ENCODE measurements at regions not wholly inside any gene's neighbourhood (a gene's known extent, or its start where the extent isn't known, plus 50 kb on each side); places are given as distances from the start of the nearest gene placed in this dataset.

- Histone ChIP-seq H3K4me3 (ENCODE audit: low read length) (no peak overlapping the region), H3K9me3 (ENCODE audit: low read length) (no peaks in the 10 kb centered on the region), H2AFZ (ENCODE audit: low read depth, low read length) (no peak overlapping the region), H3K27me3 (ENCODE audit: insufficient read depth, low read depth, low read length) (no peaks in the 10 kb centered on the region), H3F3A (ENCODE audit: insufficient read depth, low read length, poor library complexity, severe bottlenecking) (no peaks in the 10 kb centered on the region), H3K36me3 (ENCODE audit: insufficient read depth, low read length) (no peaks in the 10 kb centered on the region), H3K27ac (ENCODE audit: low read length) (no peak overlapping the region), H3K4me2 (ENCODE audit: low read length) (no peak overlapping the region), H4K20me1 (ENCODE audit: insufficient read depth) (no peaks in the 10 kb centered on the region), H3K9ac (ENCODE audit: low read length) (no peak overlapping the region), H3K79me2 (replicated peaks; ENCODE audit: insufficient read depth, low read length) (no peaks in the 10 kb centered on the region), H3K9me2 (ENCODE audit: insufficient read depth, low read length) (no peaks in the 10 kb centered on the region)
- TF ChIP-seq CTCF (IDR thresholded peaks at IDR 0.05; ENCODE audit: poor library complexity, severe bottlenecking) (no peak), SMC3 (conservative IDR thresholded peaks at IDR 0.05; ENCODE audit: poor library complexity) (no peak), TAF1 (IDR thresholded peaks at IDR 0.05; ENCODE audit: low read depth) (no peak), REST (IDR thresholded peaks at IDR 0.05; ENCODE audit: borderline replicate concordance) (no peak), EP300 (conservative IDR thresholded peaks at IDR 0.05; ENCODE audit: poor library complexity, severe bottlenecking) (no peak), POLR2AphosphoS5 (IDR thresholded peaks at IDR 0.05) (no peak), RAD21 (conservative IDR thresholded peaks at IDR 0.05) (no peak), MXI1 (conservative IDR thresholded peaks at IDR 0.05; ENCODE audit: poor library complexity, severe bottlenecking) (no peak), EZH2 (IDR thresholded peaks at IDR 0.05; ENCODE audit: borderline replicate concordance, insufficient read depth, low read length, poor library complexity, severe bottlenecking) (no peak)
Measured at GRCh38 chr20:11170025-11170424, 496.2 kb upstream of the JAG1 start.

DNA sequence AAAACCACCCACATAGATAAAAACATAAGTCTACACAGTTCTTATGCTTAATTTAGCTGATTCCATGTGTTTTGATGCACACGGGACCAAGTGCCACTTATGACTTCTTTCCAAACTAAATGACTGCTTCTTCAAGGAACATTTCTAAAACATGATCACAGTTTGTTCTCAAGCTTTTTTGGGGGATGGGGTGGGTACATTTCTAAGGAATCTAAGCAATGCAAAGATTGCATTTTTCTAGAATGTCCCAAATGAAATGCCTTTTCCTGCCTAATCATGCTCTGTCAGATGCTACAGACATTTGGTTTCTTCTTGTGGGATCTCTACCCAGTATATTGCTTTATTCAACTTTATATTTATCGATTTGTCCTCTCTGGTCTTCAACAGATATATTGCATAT lies 496.8 kb upstream of the JAG1 start:
- H3K9me3 ChIP-seq (ENCODE audit: low read length) = no peaks in the 10 kb centered on the region
- no peaks in the 10 kb centered on the region for H3K36me3 ChIP-seq (ENCODE audit: insufficient read depth, low read length)
- TF ChIP-seq POLR2AphosphoS5 (IDR thresholded peaks at IDR 0.05) (no peak), REST (IDR thresholded peaks at IDR 0.05; ENCODE audit: borderline replicate concordance) (no peak), EP300 (conservative IDR thresholded peaks at IDR 0.05; ENCODE audit: poor library complexity, severe bottlenecking) (no peak), RAD21 (conservative IDR thresholded peaks at IDR 0.05) (no peak), CTCF (IDR thresholded peaks at IDR 0.05; ENCODE audit: poor library complexity, severe bottlenecking) (no peak), TAF1 (IDR thresholded peaks at IDR 0.05; ENCODE audit: low read depth) (no peak), SMC3 (conservative IDR thresholded peaks at IDR 0.05; ENCODE audit: poor library complexity) (no peak), MXI1 (conservative IDR thresholded peaks at IDR 0.05; ENCODE audit: poor library complexity, severe bottlenecking) (no peak)
- no peak overlapping the region for H3K9ac ChIP-seq (ENCODE audit: low read length)
- no peaks in the 10 kb centered on the region for H3F3A ChIP-seq (ENCODE audit: insufficient read depth, low read length, poor library complexity, severe bottlenecking)
- H3K27ac ChIP-seq (ENCODE audit: low read length) = no peak overlapping the region
- H2AFZ ChIP-seq (ENCODE audit: low read depth, low read length) = no peak overlapping the region
- H3K9me2 ChIP-seq (ENCODE audit: insufficient read depth, low read length) = no peaks in the 10 kb centered on the region
- H3K4me2 ChIP-seq (ENCODE audit: low read length) = no peak overlapping the region
- H3K79me2 ChIP-seq (replicated peaks; ENCODE audit: insufficient read depth, low read length) = no peaks in the 10 kb centered on the region
- H3K27me3 ChIP-seq (ENCODE audit: insufficient read depth, low read depth, low read length) = no peaks in the 10 kb centered on the region
- H3K4me3 ChIP-seq (ENCODE audit: low read length) = no peak overlapping the region
- no peaks in the 10 kb centered on the region for H4K20me1 ChIP-seq (ENCODE audit: insufficient read depth)

All from neural cell (in vitro differentiated cells).